NCI-H526 (cell line): ENCODE measurements at regions not wholly inside any gene's neighbourhood (a gene's known extent, or its start where the extent isn't known, plus 50 kb on each side); places are given as distances from the start of the nearest gene placed in this dataset.
A peak's percentile ranks its signal among the peaks of the same experiment; 100 is the strongest.
"Not testable (repeated sequence)": the region's sequence is repeated elsewhere in the genome, so short reads cannot be mapped to it uniquely, and the experiment has no call there.

Source experiments
- DNase-seq, 2 experiments: peaks; one replicate each; lab custom pipeline; 2025; lab: John Stamatoyannopoulos, UW

GRCh38 chr7:51930834-51931233 lies 614.2 kb upstream of the COBL start:
- no peak for DNase-seq

- no peak for DNase-seq
These were observed 613.2 kb upstream of the COBL start for GRCh38 chr7:51929818-51930217.

- DNase-seq: peak in 1 of 2 experiments; percentile 8
These were observed 611.1 kb upstream of the COBL start for GRCh38 chr7:51927738-51928137.

GRCh38 chr7:51918581-51918980 lies 602.0 kb upstream of the COBL start:
- no peak for DNase-seq

- no peak for DNase-seq
These were observed 584.9 kb upstream of the COBL start for GRCh38 chr7:51901489-51901840.

GRCh38 chr7:51900755-51901488 lies 584.3 kb upstream of the COBL start:
- DNase-seq: not testable (repeated sequence)

GRCh38 chr7:51899611-51900010 lies 583.0 kb upstream of the COBL start:
- no peak for DNase-seq

GRCh38 chr7:51882412-51882811 lies 565.8 kb upstream of the COBL start:
- DNase-seq: no peak

GRCh38 chr7:51881309-51881708 lies 564.7 kb upstream of the COBL start:
- DNase-seq: no peak

- no peak for DNase-seq
These were observed 562.3 kb upstream of the COBL start for GRCh38 chr7:51878865-51879264.

- DNase-seq: no peak
These were observed 552.8 kb upstream of the COBL start for GRCh38 chr7:51869452-51869851.

GRCh38 chr7:51867117-51867516 lies 550.5 kb upstream of the COBL start:
- DNase-seq: no peak

GRCh38 chr7:51860305-51860704 lies 543.7 kb upstream of the COBL start:
- DNase-seq: no peak

- DNase-seq: no peak
These were observed 533.5 kb upstream of the COBL start for GRCh38 chr7:51850126-51850525.

GRCh38 chr7:51847461-51848134 lies 531.0 kb upstream of the COBL start:
- no peak for DNase-seq

GRCh38 chr7:51839130-51839529 lies 522.5 kb upstream of the COBL start:
- peak; percentile 11 to 42 for DNase-seq

GRCh38 chr7:51827631-51828030 lies 511.0 kb upstream of the COBL start:
- no peak for DNase-seq

GRCh38 chr7:51824050-51824449 lies 507.4 kb upstream of the COBL start:
- no peak for DNase-seq

- DNase-seq: no peak
These were observed 506.8 kb upstream of the COBL start for GRCh38 chr7:51823437-51823836.

GRCh38 chr7:51817694-51818225 lies 501.2 kb upstream of the COBL start:
- no peak for DNase-seq

- not testable (repeated sequence) for DNase-seq
These were observed 489.3 kb upstream of the COBL start for GRCh38 chr7:51805783-51806431.

GRCh38 chr7:51802718-51803117 lies 486.1 kb upstream of the COBL start:
- no peak for DNase-seq

GRCh38 chr7:51797371-51797770 lies 480.8 kb upstream of the COBL start:
- no peak for DNase-seq
